Calu3 (cell line): ENCODE measurements at regions not wholly inside any gene's neighbourhood (a gene's known extent, or its start where the extent isn't known, plus 50 kb on each side); places are given as distances from the start of the nearest gene placed in this dataset.

Source experiments
- BruUV-seq: library from RNA; stranded (reverse); fragments of 400-500 nt; replicated peaks from 2 replicates; lab custom pipeline; 2021; lab: Mats Ljungman, UMichigan
- CTCF ChIA-PET: fragments of 300-600 bp; sonication (Branson Sonifier 250); formaldehyde crosslinking; loops from one replicate; lab custom pipeline; 2022; ENCODE audit warnings: antibody characterized with exemption; lab: Charles Lee
- DNase-seq: peaks from one replicate; pipeline ENCODE4 v3.0.0; 2022
- H3K27ac Mint-ChIP-seq: one replicate; pipeline ENCODE4 v1.8.0; 2022; ENCODE audit warnings: mixed read lengths; ENCODE audit not compliant: unreplicated experiment
- H3K27me3 Mint-ChIP-seq: one replicate; pipeline ENCODE4 v1.8.0; 2022; ENCODE audit warnings: mixed read lengths; ENCODE audit not compliant: unreplicated experiment
- H3K36me3 Mint-ChIP-seq: one replicate; pipeline ENCODE4 v1.8.0; 2022; ENCODE audit warnings: mild to moderate bottlenecking, moderate library complexity, mixed read lengths; ENCODE audit not compliant: insufficient read depth, unreplicated experiment
- H3K4me1 Mint-ChIP-seq: one replicate; pipeline ENCODE4 v1.8.0; 2022; ENCODE audit warnings: mild to moderate bottlenecking, low read depth, mixed read lengths; ENCODE audit not compliant: unreplicated experiment
- H3K4me3 Mint-ChIP-seq: one replicate; pipeline ENCODE4 v1.8.0; 2022; ENCODE audit warnings: mild to moderate bottlenecking, low read depth, moderate library complexity, mixed read lengths; ENCODE audit not compliant: unreplicated experiment
- H3K9me3 Mint-ChIP-seq: one replicate; pipeline ENCODE4 v1.8.0; 2022; ENCODE audit warnings: low read depth, mixed read lengths; ENCODE audit not compliant: unreplicated experiment
- intact Hi-C: fragments of 100-400 bp; cut with micrococcal nuclease; formaldehyde crosslinking; loops from one replicate; pipeline ENCODE4 v1.10.0; 2022; ENCODE audit not compliant: unreplicated experiment
- TF ChIP-seq, protein P1 (sequence below): fragments of 200-600 bp; IDR thresholded peaks from one replicate; pipeline ENCODE4 v1.8.0; 2022; ENCODE audit warnings: antibody characterized with exemption; ENCODE audit not compliant: unreplicated experiment

DNA sequence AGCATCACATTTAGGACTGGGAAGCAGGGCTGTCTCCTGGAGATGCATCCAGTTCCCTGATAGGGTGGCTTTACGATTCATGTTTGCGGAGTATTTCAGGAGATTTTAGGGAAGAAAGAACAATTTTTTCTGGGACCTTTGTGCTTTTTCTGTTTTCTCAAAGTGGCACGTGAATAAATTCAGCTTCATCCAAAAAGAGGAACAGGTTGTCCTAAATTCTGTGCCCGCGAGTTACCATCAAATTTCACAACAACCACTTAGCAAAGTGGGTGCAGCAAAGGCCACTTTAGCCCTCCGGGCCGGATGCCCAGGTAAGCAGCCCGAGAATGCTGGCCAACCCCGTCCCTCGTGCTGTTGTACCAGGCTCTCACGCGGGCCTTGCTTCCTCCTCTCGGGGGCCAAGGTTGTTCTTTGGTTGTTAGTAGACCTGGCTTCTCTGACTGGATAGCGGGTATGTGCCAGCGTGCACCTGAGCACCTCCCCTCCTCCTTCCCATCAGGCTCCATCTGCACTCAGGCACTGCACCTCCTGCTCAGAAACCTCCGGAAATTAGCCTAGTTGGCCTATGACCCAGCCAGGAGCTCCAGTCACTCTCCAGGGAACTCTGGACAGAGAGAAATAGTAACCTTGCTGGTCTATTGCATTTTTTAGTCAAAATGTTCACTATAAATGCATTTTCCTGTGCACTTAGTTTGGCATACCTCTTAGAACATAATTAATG lies 83.0 kb downstream of the CMPK2 start:
- BruUV-seq = no TSS peak
- intact Hi-C loops = no loop called here
- H3K4me3 Mint-ChIP-seq = no peak overlapping the region
- TF ChIP-seq, protein P1, sequence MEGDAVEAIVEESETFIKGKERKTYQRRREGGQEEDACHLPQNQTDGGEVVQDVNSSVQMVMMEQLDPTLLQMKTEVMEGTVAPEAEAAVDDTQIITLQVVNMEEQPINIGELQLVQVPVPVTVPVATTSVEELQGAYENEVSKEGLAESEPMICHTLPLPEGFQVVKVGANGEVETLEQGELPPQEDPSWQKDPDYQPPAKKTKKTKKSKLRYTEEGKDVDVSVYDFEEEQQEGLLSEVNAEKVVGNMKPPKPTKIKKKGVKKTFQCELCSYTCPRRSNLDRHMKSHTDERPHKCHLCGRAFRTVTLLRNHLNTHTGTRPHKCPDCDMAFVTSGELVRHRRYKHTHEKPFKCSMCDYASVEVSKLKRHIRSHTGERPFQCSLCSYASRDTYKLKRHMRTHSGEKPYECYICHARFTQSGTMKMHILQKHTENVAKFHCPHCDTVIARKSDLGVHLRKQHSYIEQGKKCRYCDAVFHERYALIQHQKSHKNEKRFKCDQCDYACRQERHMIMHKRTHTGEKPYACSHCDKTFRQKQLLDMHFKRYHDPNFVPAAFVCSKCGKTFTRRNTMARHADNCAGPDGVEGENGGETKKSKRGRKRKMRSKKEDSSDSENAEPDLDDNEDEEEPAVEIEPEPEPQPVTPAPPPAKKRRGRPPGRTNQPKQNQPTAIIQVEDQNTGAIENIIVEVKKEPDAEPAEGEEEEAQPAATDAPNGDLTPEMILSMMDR = no peak
- H3K27ac Mint-ChIP-seq = no peak overlapping the region
- no peaks in the 10 kb centered on the region for H3K36me3 Mint-ChIP-seq
- no peaks in the 10 kb centered on the region for H3K9me3 Mint-ChIP-seq
- DNase-seq = no peak
- H3K4me1 Mint-ChIP-seq = no peaks in the 10 kb centered on the region
- H3K27me3 Mint-ChIP-seq = peaks cover 25% of the 10 kb centered on the region
- CTCF ChIA-PET = no interaction called here

DNA sequence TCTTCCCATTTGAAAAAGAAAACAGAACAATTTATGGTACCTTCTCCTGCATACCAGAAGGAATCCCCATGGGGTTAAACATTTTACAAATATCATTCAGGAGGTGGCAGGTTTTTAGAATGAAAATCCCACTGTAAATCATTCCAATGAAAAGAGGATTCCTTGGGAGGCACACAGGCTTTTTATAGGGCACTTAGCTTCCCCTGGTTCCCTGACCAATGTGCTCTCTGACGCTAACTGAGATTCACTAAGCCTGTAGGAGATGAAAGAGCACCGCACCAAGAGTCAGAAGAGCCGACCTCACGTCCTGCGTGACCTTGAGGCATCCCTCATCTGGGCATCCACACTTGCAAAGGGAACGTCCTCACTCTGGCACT lies 82.5 kb downstream of the CMPK2 start:
- no peaks in the 10 kb centered on the region for H3K36me3 Mint-ChIP-seq
- no peak overlapping the region for H3K27ac Mint-ChIP-seq
- H3K9me3 Mint-ChIP-seq = no peaks in the 10 kb centered on the region
- H3K4me3 Mint-ChIP-seq = no peak overlapping the region
- H3K27me3 Mint-ChIP-seq = peaks cover 25% of the 10 kb centered on the region
- CTCF ChIA-PET = no interaction called here
- TF ChIP-seq, protein P1 = no peak
- intact Hi-C loops = no loop called here
- no peaks in the 10 kb centered on the region for H3K4me1 Mint-ChIP-seq
- BruUV-seq = no TSS peak
- no peak for DNase-seq

DNA sequence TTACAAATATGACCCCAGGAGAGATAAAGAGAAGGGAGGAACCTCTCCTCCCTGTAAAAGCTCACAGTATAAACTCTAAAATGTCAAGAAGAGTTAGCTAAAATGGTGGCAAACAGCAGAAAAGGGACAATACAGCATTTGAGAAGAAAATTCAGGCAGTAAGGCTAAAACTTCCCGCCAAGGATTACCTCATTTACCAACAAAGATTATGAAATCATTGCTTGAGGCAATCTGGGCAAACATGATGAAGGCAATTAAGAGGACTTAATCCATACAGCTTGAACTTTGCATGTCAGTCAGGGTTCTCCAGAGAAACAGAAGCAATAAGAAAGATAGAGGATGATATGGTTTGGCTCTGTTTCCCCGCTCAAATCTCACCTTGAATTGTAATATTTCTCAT lies 81.4 kb downstream of the CMPK2 start:
- TF ChIP-seq, protein P1 = no peak
- intact Hi-C loops = no loop called here
- no TSS peak for BruUV-seq
- CTCF ChIA-PET = no interaction called here
- no peak for DNase-seq
- H3K36me3 Mint-ChIP-seq = no peaks in the 10 kb centered on the region
- H3K27me3 Mint-ChIP-seq = peaks cover 34% of the 10 kb centered on the region
- peaks cover 4% of the 10 kb centered on the region for H3K9me3 Mint-ChIP-seq
- H3K4me1 Mint-ChIP-seq = no peaks in the 10 kb centered on the region
- H3K4me3 Mint-ChIP-seq = no peak overlapping the region
- H3K27ac Mint-ChIP-seq = no peak overlapping the region

DNA sequence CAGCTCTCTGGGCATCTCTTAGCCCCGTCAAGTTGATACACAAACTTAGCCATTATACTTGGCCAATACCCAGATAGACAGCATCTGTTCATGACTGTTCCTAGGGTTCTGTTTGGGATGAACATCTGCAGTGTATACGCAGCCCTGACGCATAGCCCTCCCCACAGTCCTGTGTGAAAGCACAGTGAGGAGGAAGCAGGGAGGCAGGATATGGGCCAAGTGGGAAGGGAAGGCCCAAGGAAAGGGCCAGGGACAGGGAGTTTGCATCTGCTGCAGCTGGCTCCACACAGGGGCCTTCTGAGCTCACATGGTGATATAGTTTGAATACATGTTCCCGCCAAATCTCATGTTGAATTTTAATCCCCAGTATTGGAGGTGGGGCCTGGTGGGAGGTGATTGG lies 80.2 kb downstream of the CMPK2 start:
- H3K9me3 Mint-ChIP-seq = peaks cover 4% of the 10 kb centered on the region
- BruUV-seq = no TSS peak
- CTCF ChIA-PET = no interaction called here

More for the DNA sequence above, 80.2 kb downstream of the CMPK2 start:
- DNase-seq = no peak
- Mint-ChIP-seq H3K4me3 (no peak overlapping the region), H3K4me1 (no peaks in the 10 kb centered on the region), H3K36me3 (no peaks in the 10 kb centered on the region), H3K27ac (no peak overlapping the region), H3K27me3 (peaks cover 38% of the 10 kb centered on the region)
- intact Hi-C loops = no loop called here
- TF ChIP-seq, protein P1 = no peak
